H1 (cell line): ENCODE measurements at regions not wholly inside any gene's neighbourhood (a gene's known extent, or its start where the extent isn't known, plus 50 kb on each side); places are given as distances from the start of the nearest gene placed in this dataset.

Experiments
- CBX8 ChIP-seq: fragments of 300-800, 300-1000 bp; sonication (generic); IDR thresholded peaks from 2 replicates; pipeline ENCODE4 v1.7.1; 2016; ENCODE audit warnings: low read depth, low read length, borderline replicate concordance
- GTF2F1 ChIP-seq: IDR thresholded peaks from 2 replicates; pipeline ENCODE4 v1.6.1; 2012; ENCODE audit warnings: low read depth, low read length, improper control_type of control experiment, borderline replicate concordance
- JUND ChIP-seq: IDR thresholded peaks from 2 replicates; pipeline ENCODE4 v1.6.1; 2011; ENCODE audit warnings: mild to moderate bottlenecking, improper control_type of control experiment, low read length
- SIX5 ChIP-seq: IDR thresholded peaks from 2 replicates; pipeline ENCODE4 v1.6.1; 2011; ENCODE audit warnings: mild to moderate bottlenecking, low read depth, low read length

DNA sequence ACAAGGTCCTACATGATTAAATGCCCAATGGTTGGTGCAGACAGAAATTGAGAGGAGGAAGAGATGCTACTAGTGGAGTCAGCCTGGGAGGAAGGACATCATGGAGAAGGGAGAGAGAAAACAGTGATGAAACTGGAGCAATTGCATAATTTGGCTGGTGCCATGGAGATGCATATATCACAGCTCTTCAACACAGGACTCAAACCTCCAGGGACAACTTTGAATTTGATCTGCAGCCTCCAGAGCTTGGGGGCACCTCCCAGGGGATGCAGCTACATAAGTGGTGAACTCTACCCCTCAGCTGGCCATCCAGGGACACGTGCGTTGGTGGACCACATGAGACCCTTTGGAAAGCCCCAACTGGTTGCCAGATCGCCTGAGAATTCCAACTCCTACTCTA lies 80.4 kb downstream of the CTAGE1 start (continued):
- TF ChIP-seq CBX8 = no peak
- TF ChIP-seq SIX5 = no peak
- TF ChIP-seq JUND = no peak
- TF ChIP-seq GTF2F1 = no peak
- TF ChIP-seq, all 59 proteins: peak for 0
